HL-60/S4 treated with retinoic acid at 250 ng/mL for 4 days and 3 days (cell line): ENCODE measurements at regions not wholly inside any gene's neighbourhood (a gene's known extent, or its start where the extent isn't known, plus 50 kb on each side); places are given as distances from the start of the nearest gene placed in this dataset.
"Not testable (repeated sequence)": the region's sequence is repeated elsewhere in the genome, so short reads cannot be mapped to it uniquely, and the experiment has no call there.

Experiments used
- in situ Hi-C: fragments of 300-500 bp; cut with MboI; formaldehyde crosslinking; loops from 2 replicates; pipeline ENCODE4 v1.7.0; 2022; ENCODE audit warnings: low sequenced_read_pairs

GRCh38 chr12:89877671-89878070 is 169.0 kb upstream of the ATP2B1 start:
- in situ Hi-C loops = no loop called here

GRCh38 chr12:89877136-89877535 is 168.5 kb upstream of the ATP2B1 start:
- in situ Hi-C loops = no loop called here

- in situ Hi-C loops = no loop called here
These were observed 167.2 kb upstream of the ATP2B1 start for GRCh38 chr12:89875809-89876208.

- in situ Hi-C loops = no loop called here
These were observed 166.6 kb upstream of the ATP2B1 start for GRCh38 chr12:89875225-89875624.

GRCh38 chr12:89874146-89874545 is 165.5 kb upstream of the ATP2B1 start:
- in situ Hi-C loops = no loop called here

GRCh38 chr12:89873745-89874144 is 165.1 kb upstream of the ATP2B1 start:
- in situ Hi-C loops = no loop called here

GRCh38 chr12:89872922-89873630 is 164.4 kb upstream of the ATP2B1 start:
- in situ Hi-C loops = no loop called here

- in situ Hi-C loops = no loop called here
These were observed 162.0 kb upstream of the ATP2B1 start for GRCh38 chr12:89870413-89871184.

GRCh38 chr12:89867611-89868010 is 159.0 kb upstream of the ATP2B1 start:
- in situ Hi-C loops = not testable (repeated sequence)

GRCh38 chr12:89864411-89864810 is 155.8 kb upstream of the ATP2B1 start:
- in situ Hi-C loops = no loop called here

- in situ Hi-C loops = no loop called here
These were observed 155.3 kb upstream of the ATP2B1 start for GRCh38 chr12:89863968-89864367.

- in situ Hi-C loops = no loop called here
These were observed 154.9 kb upstream of the ATP2B1 start for GRCh38 chr12:89863493-89863938.

GRCh38 chr12:89862511-89863445 is 154.1 kb upstream of the ATP2B1 start:
- in situ Hi-C loops = no loop called here

- in situ Hi-C loops = no loop called here
These were observed 152.4 kb upstream of the ATP2B1 start for GRCh38 chr12:89861086-89861485.

GRCh38 chr12:89859508-89860220 is 151.0 kb upstream of the ATP2B1 start:
- in situ Hi-C loops = no loop called here

GRCh38 chr12:89858718-89859117 is 150.1 kb upstream of the ATP2B1 start:
- in situ Hi-C loops = no loop called here

GRCh38 chr12:89857652-89858274 is 149.1 kb upstream of the ATP2B1 start:
- in situ Hi-C loops = no loop called here

- in situ Hi-C loops = no loop called here
These were observed 147.8 kb upstream of the ATP2B1 start for GRCh38 chr12:89856431-89856830.

GRCh38 chr12:89848732-89849131 is 140.1 kb upstream of the ATP2B1 start:
- in situ Hi-C loops = no loop called here

- in situ Hi-C loops = no loop called here
These were observed 137.9 kb upstream of the ATP2B1 start for GRCh38 chr12:89846473-89847055.
